ENCODE measurements at regions not wholly inside any gene's neighbourhood (a gene's known extent, or its start where the extent isn't known, plus 50 kb on each side); places are given as distances from the start of the nearest gene placed in this dataset.

DNA sequence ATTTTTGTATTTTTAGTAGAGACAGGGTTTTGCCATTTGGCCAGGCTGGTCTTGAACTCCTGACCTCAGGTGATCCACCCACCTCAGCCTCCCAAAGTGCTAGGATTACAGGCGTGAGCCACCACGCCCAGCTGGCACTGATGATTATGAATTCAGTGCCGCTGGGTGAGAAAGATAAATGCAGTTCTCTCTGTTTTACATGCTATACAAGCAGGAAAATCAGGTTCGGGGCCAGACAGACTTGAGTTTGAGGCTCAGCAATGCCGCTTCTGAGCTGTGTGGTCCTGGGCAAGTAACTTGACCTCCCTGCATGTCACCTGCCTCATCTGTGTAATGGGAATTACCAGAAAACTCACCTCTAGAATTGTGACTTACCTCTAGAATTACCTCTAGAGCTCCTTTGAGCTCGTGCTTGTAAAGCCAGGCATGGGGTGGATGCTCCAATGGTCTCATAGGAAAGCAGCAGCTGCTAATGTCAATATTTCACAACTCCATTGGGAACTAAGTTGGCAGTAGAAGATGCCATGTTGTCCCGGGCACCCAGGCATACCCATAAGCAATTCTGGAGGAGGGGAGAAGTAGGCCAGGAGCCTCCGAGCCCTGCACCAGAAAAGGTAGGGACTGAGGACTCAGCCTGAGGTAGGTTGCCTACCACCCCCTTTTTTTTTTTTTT lies 119.8 kb upstream of the SLC25A33 start:
- DNase-seq (ENCODE audit: low spot score), result no peak
- no peak overlapping the region for H3K4me3 ChIP-seq
- TF ChIP-seq, protein P1, sequence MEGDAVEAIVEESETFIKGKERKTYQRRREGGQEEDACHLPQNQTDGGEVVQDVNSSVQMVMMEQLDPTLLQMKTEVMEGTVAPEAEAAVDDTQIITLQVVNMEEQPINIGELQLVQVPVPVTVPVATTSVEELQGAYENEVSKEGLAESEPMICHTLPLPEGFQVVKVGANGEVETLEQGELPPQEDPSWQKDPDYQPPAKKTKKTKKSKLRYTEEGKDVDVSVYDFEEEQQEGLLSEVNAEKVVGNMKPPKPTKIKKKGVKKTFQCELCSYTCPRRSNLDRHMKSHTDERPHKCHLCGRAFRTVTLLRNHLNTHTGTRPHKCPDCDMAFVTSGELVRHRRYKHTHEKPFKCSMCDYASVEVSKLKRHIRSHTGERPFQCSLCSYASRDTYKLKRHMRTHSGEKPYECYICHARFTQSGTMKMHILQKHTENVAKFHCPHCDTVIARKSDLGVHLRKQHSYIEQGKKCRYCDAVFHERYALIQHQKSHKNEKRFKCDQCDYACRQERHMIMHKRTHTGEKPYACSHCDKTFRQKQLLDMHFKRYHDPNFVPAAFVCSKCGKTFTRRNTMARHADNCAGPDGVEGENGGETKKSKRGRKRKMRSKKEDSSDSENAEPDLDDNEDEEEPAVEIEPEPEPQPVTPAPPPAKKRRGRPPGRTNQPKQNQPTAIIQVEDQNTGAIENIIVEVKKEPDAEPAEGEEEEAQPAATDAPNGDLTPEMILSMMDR (IDR thresholded peaks at IDR 0.05), result no peak
- H3K27ac ChIP-seq, result no peak overlapping the region

- Histone ChIP-seq H3K4me3 (no peak overlapping the region), H3K27ac (no peak overlapping the region)
- TF ChIP-seq, protein P1 (IDR thresholded peaks at IDR 0.05), result no peak
- no peak for DNase-seq (ENCODE audit: low spot score)
These were observed 118.3 kb upstream of the SLC25A33 start for GRCh38 chr1:9420835-9421532.

GRCh38 chr1:9421533-9421873 lies 117.8 kb upstream of the SLC25A33 start:
- H3K27ac ChIP-seq, result no peak overlapping the region
- no peak overlapping the region for H3K4me3 ChIP-seq
- DNase-seq (ENCODE audit: low spot score), result no peak
- TF ChIP-seq, protein P1 (IDR thresholded peaks at IDR 0.05), result no peak

DNA sequence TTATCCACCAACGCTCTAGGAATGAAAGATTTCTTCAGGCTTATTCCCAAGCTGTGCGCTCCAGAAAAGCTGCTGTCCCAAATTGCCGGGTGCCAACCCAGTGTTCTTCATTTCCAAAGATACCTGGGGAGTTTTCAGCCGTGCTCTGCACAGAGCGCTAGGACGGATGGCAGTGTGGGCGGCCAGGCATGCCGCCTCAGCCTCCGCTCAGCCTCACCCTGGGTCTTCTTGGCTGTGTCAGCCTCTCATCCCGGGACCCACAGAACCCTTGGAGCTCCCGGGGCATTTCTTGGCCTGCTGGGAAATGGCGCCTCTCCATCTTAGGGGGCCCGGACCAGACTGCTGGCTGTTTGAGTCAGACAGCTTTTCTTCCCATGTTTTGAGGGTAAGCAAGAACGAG lies 116.9 kb upstream of the SLC25A33 start:
- no peak overlapping the region for H3K27ac ChIP-seq
- DNase-seq (ENCODE audit: low spot score), result no peak
- no peak overlapping the region for H3K4me3 ChIP-seq
- TF ChIP-seq, protein P1 (IDR thresholded peaks at IDR 0.05), result no peak

DNA sequence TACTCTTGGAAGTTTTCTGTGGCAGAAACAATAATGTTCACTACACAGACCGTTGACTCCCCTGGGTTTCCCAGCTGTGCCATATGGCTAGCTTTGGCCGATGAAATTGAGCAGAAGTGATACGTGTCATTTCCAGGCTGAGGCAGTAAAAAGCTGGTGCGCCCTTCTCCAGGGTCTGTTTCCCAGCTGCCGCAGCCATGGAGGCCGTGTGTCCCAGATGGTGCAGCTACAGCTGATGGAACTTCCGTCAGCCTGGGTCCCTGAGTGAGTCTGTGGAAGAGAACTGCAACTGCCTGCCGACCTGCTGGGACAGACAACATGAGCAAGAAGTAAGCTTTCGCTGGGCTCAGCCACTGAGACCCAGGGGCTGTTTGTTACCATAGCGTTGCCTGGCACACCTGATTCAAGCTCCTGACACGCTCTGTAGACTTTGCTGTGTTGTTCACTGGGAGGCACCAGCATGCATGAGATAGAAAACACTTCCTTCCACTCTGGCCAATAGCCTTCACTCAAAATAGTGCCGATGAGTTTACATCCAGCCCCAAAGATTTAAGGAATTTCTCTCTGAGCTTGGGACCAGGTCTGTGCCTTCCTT lies 116.3 kb upstream of the SLC25A33 start:
- Histone ChIP-seq H3K4me3 (no peak overlapping the region), H3K27ac (no peak overlapping the region)
- TF ChIP-seq, protein P1 (IDR thresholded peaks at IDR 0.05), result no peak
- no peak for DNase-seq (ENCODE audit: low spot score)

GRCh38 chr1:9424261-9424660 lies 115.0 kb upstream of the SLC25A33 start:
- Histone ChIP-seq H3K4me3 (no peak overlapping the region), H3K27ac (no peak overlapping the region)
- no peak for DNase-seq (ENCODE audit: low spot score)
- TF ChIP-seq, protein P1 (IDR thresholded peaks at IDR 0.05), result no peak

DNA sequence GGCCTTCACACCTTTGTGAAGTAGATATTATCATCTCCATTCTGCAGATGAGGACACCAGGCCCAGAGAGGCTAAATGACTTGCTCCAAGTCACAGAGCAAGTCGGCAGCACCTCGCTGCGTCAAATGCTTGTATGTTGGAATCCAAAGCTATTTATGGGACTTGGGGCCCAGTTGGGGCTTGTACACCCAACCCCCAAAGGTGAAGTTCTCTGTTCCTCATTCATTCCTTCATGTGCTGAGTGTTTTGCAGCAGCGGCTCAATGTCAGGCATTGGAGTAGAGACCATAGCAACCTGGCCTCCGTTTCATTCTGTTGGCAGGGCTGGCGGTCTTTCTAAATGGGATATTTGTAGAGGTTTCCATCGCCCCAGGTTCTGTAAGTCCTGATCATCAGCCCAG lies 113.4 kb upstream of the SLC25A33 start:
- Histone ChIP-seq H3K4me3 (no peak overlapping the region), H3K27ac (no peak overlapping the region)
- no peak for DNase-seq (ENCODE audit: low spot score)
- TF ChIP-seq, protein P1 (IDR thresholded peaks at IDR 0.05), result no peak

Measured in coronary artery (tissue), 2 donors.